SK-N-SH (cell line): ENCODE measurements at regions not wholly inside any gene's neighbourhood (a gene's known extent, or its start where the extent isn't known, plus 50 kb on each side); places are given as distances from the start of the nearest gene placed in this dataset.
A peak's percentile ranks its signal among the peaks of the same experiment; 100 is the strongest.

Experiments
- CTCF ChIA-PET: fragments of 300-600, 350-600 bp; formaldehyde crosslinking; extraction: SDS; loops from one replicate; lab custom pipeline; 2021; lab: Yijun Ruan, JAX
- POLR2A ChIA-PET: fragments of 350-600 bp; sonication (Branson Sonifier 250); formaldehyde crosslinking; extraction: SDS; loops from one replicate; lab custom pipeline; 2020; ENCODE audit warnings: antibody characterized with exemption, inconsistent platforms; lab: Yijun Ruan, JAX
- DNase-seq: peaks from one replicate; pipeline ENCODE4 v3.0.0; 2012
- H2AFZ ChIP-seq: fragments of 200-600 bp; sonication (generic); 2 replicates; pipeline ENCODE4 v1.8.1; 2016; ENCODE audit warnings: antibody characterized with exemption, mild to moderate bottlenecking, low read depth
- H3F3A ChIP-seq: fragments of 200-600 bp; sonication (generic); replicated peaks from 2 replicates; pipeline ENCODE3; 2016; ENCODE audit warnings: antibody characterized with exemption, mild to moderate bottlenecking; ENCODE audit not compliant: insufficient read depth
- H3K27ac ChIP-seq, 2 experiments: fragments of 200-500 bp in 1 of 2; fragments of 200-600 bp in 1 of 2; sonication (Bioruptor generic) in 1 of 2; sonication (generic), shearing (Covaris generic) in 1 of 2; 2 replicates each; pipeline versions ENCODE4 v1.5.1 to v1.6.1; 2014 to 2016; ENCODE audit warnings: low read depth in 2 of 2, inconsistent platforms in 1 of 2, low read length in 1 of 2, mild to moderate bottlenecking in 1 of 2, mixed read lengths in 1 of 2
- H3K27me3 ChIP-seq: fragments of 200-600 bp; sonication (generic), shearing (Covaris generic); 2 replicates; pipeline ENCODE4 v1.6.1; 2016; ENCODE audit warnings: mixed run types; ENCODE audit not compliant: insufficient read depth
- H3K36me3 ChIP-seq, 2 experiments: fragments of 200-500 bp in 1 of 2; fragments of 200-600 bp in 1 of 2; sonication (Bioruptor generic) in 1 of 2; sonication (generic) in 1 of 2; replicated peaks in 1 of 2; 2 replicates each; pipeline versions ENCODE3 to v1.5.1; 2014 to 2016; ENCODE audit warnings: low read length in 1 of 2, mild to moderate bottlenecking in 1 of 2; ENCODE audit not compliant: insufficient read depth in 2 of 2, control insufficient read depth in 1 of 2
- H3K4me1 ChIP-seq, 2 experiments: fragments of 200-500 bp in 1 of 2; fragments of 200-600 bp in 1 of 2; sonication (Bioruptor generic) in 1 of 2; sonication (generic), shearing (Covaris generic) in 1 of 2; 2 replicates each; pipeline versions ENCODE4 v1.5.1 to v1.6.1; 2014 to 2016; ENCODE audit warnings: low read depth in 1 of 2, low read length in 1 of 2, mixed run types in 1 of 2; ENCODE audit not compliant: insufficient read depth in 2 of 2, control insufficient read depth in 1 of 2
- H3K4me2 ChIP-seq: fragments of 200-600 bp; sonication (generic), shearing (Covaris generic); 2 replicates; pipeline ENCODE4 v1.6.1; 2017; ENCODE audit warnings: mixed run types
- H3K4me3 ChIP-seq, 2 experiments: fragments of 200-500 bp in 1 of 2; fragments of 200-600 bp in 1 of 2; sonication (Bioruptor generic) in 1 of 2; sonication (generic), shearing (Covaris generic) in 1 of 2; 2 replicates each; pipeline versions ENCODE4 v1.5.1 to v1.8.1; 2014 to 2016; ENCODE audit warnings: low read depth in 2 of 2, inconsistent platforms in 1 of 2, low read length in 1 of 2, mild to moderate bottlenecking in 1 of 2, mixed read lengths in 1 of 2, moderate library complexity in 1 of 2
- H3K79me2 ChIP-seq: fragments of 200-600 bp; sonication (generic); 2 replicates; pipeline ENCODE4 v1.8.1; 2017; ENCODE audit warnings: mild to moderate bottlenecking; ENCODE audit not compliant: insufficient read depth
- H3K9ac ChIP-seq: fragments of 200-600 bp; sonication (generic); 2 replicates; pipeline ENCODE4 v1.6.1; 2017; ENCODE audit warnings: mixed run types
- H3K9me2 ChIP-seq: fragments of 200-600 bp; sonication (generic); 2 replicates; pipeline ENCODE4 v1.6.1; 2017; ENCODE audit warnings: mixed run types
- H3K9me3 ChIP-seq: fragments of 200-600 bp; sonication (generic); 2 replicates; pipeline ENCODE4 v1.6.1; 2017; ENCODE audit warnings: mixed run types, mild to moderate bottlenecking, moderate library complexity
- H4K20me1 ChIP-seq: fragments of 200-600 bp; sonication (generic); 2 replicates; pipeline ENCODE4 v1.6.1; 2017; ENCODE audit warnings: mild to moderate bottlenecking, mixed run types; ENCODE audit not compliant: insufficient read depth
- ELF1 ChIP-seq: IDR thresholded peaks from 2 replicates; pipeline ENCODE4 v1.4.0; 2012
- EP300 ChIP-seq, 2 experiments: IDR thresholded peaks; 2 replicates each; pipeline versions ENCODE4 v1.4.0 to v1.6.1; 2012; ENCODE audit warnings: borderline replicate concordance in 1 of 2, low read depth in 1 of 2, low read length in 1 of 2
- EZH2phosphoT487 ChIP-seq: fragments of 200-600 bp; sonication (generic); IDR thresholded peaks from 2 replicates; pipeline ENCODE4 v1.6.1; 2017; ENCODE audit warnings: low read depth, mixed run types, mild to moderate bottlenecking, antibody characterized with exemption, moderate library complexity, borderline replicate concordance
- GATA2 ChIP-seq: sonication (generic); formaldehyde crosslinking; IDR thresholded peaks from 2 replicates; pipeline ENCODE4 v1.5.0; 2020; ENCODE audit warnings: mild to moderate bottlenecking, missing genetic modification reagents
- IRF3 ChIP-seq: fragments of 150-350 bp; IDR thresholded peaks from 2 replicates; pipeline ENCODE4 v1.6.1; 2016; ENCODE audit warnings: mild to moderate bottlenecking, low read depth, low read length
- JUND ChIP-seq: IDR thresholded peaks from 2 replicates; pipeline ENCODE4 v1.4.0; 2012
- MXI1 ChIP-seq: IDR thresholded peaks from 2 replicates; pipeline ENCODE4 v1.6.1; 2012; ENCODE audit warnings: mild to moderate bottlenecking, low read depth, low read length, improper control_type of control experiment
- NRF1 ChIP-seq: IDR thresholded peaks from 2 replicates; pipeline ENCODE4 v1.6.1; 2012; ENCODE audit warnings: low read depth, mild to moderate bottlenecking, low read length
- POLR2AphosphoS5 ChIP-seq: IDR thresholded peaks from 2 replicates; pipeline ENCODE4 v1.6.1; 2012; ENCODE audit warnings: low read depth, low read length
- RCOR1 ChIP-seq: fragments of 150-350 bp; IDR thresholded peaks from 2 replicates; pipeline ENCODE4 v1.6.1; 2017; ENCODE audit warnings: antibody characterized with exemption, low read length
- REST ChIP-seq: IDR thresholded peaks from 2 replicates; pipeline ENCODE4 v1.6.1; 2012; ENCODE audit warnings: mild to moderate bottlenecking, low read depth, low read length, moderate library complexity
- RXRA ChIP-seq: IDR thresholded peaks from 2 replicates; pipeline ENCODE4 v1.4.0; 2012; ENCODE audit warnings: low read depth, mild to moderate bottlenecking, borderline replicate concordance
- TAF1 ChIP-seq: IDR thresholded peaks from 2 replicates; pipeline ENCODE4 v1.6.1; 2012; ENCODE audit warnings: low read depth, mild to moderate bottlenecking, low read length, moderate library complexity, borderline replicate concordance
- TCF12 ChIP-seq: IDR thresholded peaks from 2 replicates; pipeline ENCODE4 v1.4.0; 2012
- TEAD4 ChIP-seq: IDR thresholded peaks from 2 replicates; pipeline ENCODE4 v1.4.0; 2012; ENCODE audit warnings: mild to moderate bottlenecking, borderline replicate concordance; ENCODE audit not compliant: insufficient read depth
- YY1 ChIP-seq: IDR thresholded peaks from 2 replicates; pipeline ENCODE4 v1.4.0; 2012; ENCODE audit warnings: low read depth, mild to moderate bottlenecking
- WGBS: methylation state at CpG from one replicate; pipeline ENCODE4 v1.1.6; 2017; ENCODE audit warnings: low lambda C conversion rate; 5-methylcytosine and 5-hydroxymethylcytosine counted together

GRCh38 chr1:99181892-99182291, 82.4 kb upstream of the PLPPR4 start:
- H3K36me3 ChIP-seq, result no peaks in the 10 kb centered on the region
- H3F3A ChIP-seq, result peaks cover 9% of the 10 kb centered on the region
- CTCF ChIA-PET, result interaction anchor here (1.1 to 7.5 kb wide), 10 partner anchors 15 to 503 kb away, joined by 3 to 127 read pairs (median 5); partner anchors contain the start of gene PLPPR5
- DNase-seq, result no peak
- TF ChIP-seq GATA2 (CRISPR knock-in tag) (no peak), TAF1 (no peak), RXRA (no peak), MXI1 (no peak), IRF3 (no peak), EZH2phosphoT487 (no peak), ELF1 (no peak), YY1 (no peak), RCOR1 (no peak), NRF1 (no peak), TCF12 (no peak), TEAD4 (no peak), EP300 (IDR thresholded peaks at IDR 0.05; ENCODE audit: borderline replicate concordance in 1 of 2, low read depth in 1 of 2, low read length in 1 of 2) (no peak), REST (no peak), POLR2AphosphoS5 (no peak), JUND (no peak)
- TF ChIP-seq, all 33 proteins: peak for 0
- no peaks in the 10 kb centered on the region for H3K79me2 ChIP-seq
- WGBS, result 79% methylated on average over 2 of the region's 2 CpGs
- H3K27ac ChIP-seq, result peak overlapping the region in 1 of 2 experiments; percentile 98; a peak in 2 of 4 replicates
- POLR2A ChIA-PET, result interaction anchor here (2.2 kb wide), 1 partner anchor 82 kb away, joined by 10 read pairs; the partner anchor contains the start of gene PLPPR4
- H3K4me3 ChIP-seq, result no peak overlapping the region
- no peaks in the 10 kb centered on the region for H3K9me3 ChIP-seq
- H4K20me1 ChIP-seq, result no peaks in the 10 kb centered on the region
- H3K27me3 ChIP-seq, result no peaks in the 10 kb centered on the region
- H2AFZ ChIP-seq, result no peak overlapping the region
- H3K4me1 ChIP-seq, result peaks cover 5 to 19% of the 10 kb centered on the region in 2 experiments
- H3K9me2 ChIP-seq, result no peaks in the 10 kb centered on the region
- no peak overlapping the region for H3K9ac ChIP-seq
- no peak overlapping the region for H3K4me2 ChIP-seq
